B cell (primary cell): ENCODE measurements at regions not wholly inside any gene's neighbourhood (a gene's known extent, or its start where the extent isn't known, plus 50 kb on each side); places are given as distances from the start of the nearest gene placed in this dataset.

Experiments used
- ATAC-seq: fragments of 200-7000 bp; cut with Tn5 transposase; one replicate; pipeline ENCODE4 v1.10.0; 2021; ENCODE audit warnings: low read depth, mild to moderate bottlenecking, moderate number of reproducible peaks, moderate library complexity
- CTCF ChIA-PET: fragments of 350-600 bp; sonication (Branson Sonifier 250); formaldehyde crosslinking; loops from one replicate; lab custom pipeline; 2021; ENCODE audit warnings: antibody characterized with exemption, inconsistent platforms; lab: Charles Lee
- POLR2A ChIA-PET: fragments of 350-600 bp; sonication (Branson Sonifier 250); formaldehyde crosslinking; loops from one replicate; lab custom pipeline; 2021; ENCODE audit warnings: antibody characterized with exemption; lab: Charles Lee
- DNase-seq: peaks from one replicate; pipeline ENCODE4 v3.0.0; 2013
- H2AFZ ChIP-seq: 2 replicates; pipeline ENCODE4 v1.6.1; 2012; ENCODE audit warnings: mild to moderate bottlenecking, low read depth, low read length; ENCODE audit not compliant: insufficient read depth, poor library complexity, severe bottlenecking
- H3K27ac ChIP-seq, 2 donors: 1 replicate in 1 of 2; 2 replicates in 1 of 2; pipeline ENCODE4 v1.5.1; 2012 to 2013; ENCODE audit warnings: low read length in 2 of 2, mild to moderate bottlenecking in 2 of 2, moderate library complexity in 1 of 2
- H3K27me3 ChIP-seq, 4 experiments: fragments of 200-600 bp in 1 of 4; sonication (generic) in 1 of 4; replicated peaks in 1 of 4; 1 replicate in 2 of 4; 2 replicates in 2 of 4; pipeline versions ENCODE4 v1.6.1 to v1.7.0; 2013 to 2016; ENCODE audit warnings: low read length in 3 of 4, mild to moderate bottlenecking in 2 of 4, mixed read lengths in 1 of 4, moderate library complexity in 1 of 4; ENCODE audit not compliant: insufficient read depth in 4 of 4, control insufficient read depth in 3 of 4; ENCODE audit errors: control extremely low read depth in 1 of 4
- H3K36me3 ChIP-seq, 2 experiments: replicated peaks in 1 of 2; 1 replicate in 1 of 2; 2 replicates in 1 of 2; pipeline versions ENCODE4 v1.6.1 to v1.7.1; 2013; ENCODE audit warnings: low read length in 1 of 2; ENCODE audit not compliant: insufficient read depth in 2 of 2, control insufficient read depth in 1 of 2; ENCODE audit errors: control extremely low read depth in 1 of 2, extremely low read depth in 1 of 2
- H3K4me1 ChIP-seq, 2 donors: fragments of 200-600 bp in 1 of 2; sonication (generic) in 1 of 2; 1 replicate in 1 of 2; 2 replicates in 1 of 2; pipeline versions ENCODE4 v1.5.1 to v1.6.1; 2013 to 2017; ENCODE audit warnings: low read length in 2 of 2; ENCODE audit not compliant: control insufficient read depth in 2 of 2, insufficient read depth in 2 of 2
- H3K4me2 ChIP-seq: replicated peaks from 2 replicates; pipeline ENCODE3; 2012; ENCODE audit warnings: mild to moderate bottlenecking, low read depth, low read length; ENCODE audit not compliant: poor library complexity, severe bottlenecking
- H3K4me3 ChIP-seq, 5 experiments: fragments of 200-600 bp in 1 of 5; sonication (generic) in 1 of 5; 1 replicate in 3 of 5; 2 replicates in 2 of 5; pipeline versions ENCODE4 v1.5.1 to v1.7.0; 2011 to 2016; ENCODE audit warnings: low read length in 4 of 5, mild to moderate bottlenecking in 4 of 5, low read depth in 2 of 5, control low read depth in 1 of 5, moderate library complexity in 1 of 5; ENCODE audit not compliant: insufficient read depth in 1 of 5; ENCODE audit errors: control extremely low read depth in 1 of 5, extremely low read depth in 1 of 5
- H3K79me2 ChIP-seq: fragments of 200-600 bp; sonication (generic); one replicate; pipeline ENCODE4 v1.6.0; 2016; ENCODE audit warnings: low read length; ENCODE audit not compliant: control insufficient read depth, insufficient read depth
- H3K9ac ChIP-seq: fragments of 200-600 bp; sonication (generic); 2 replicates; pipeline ENCODE4 v1.6.1; 2017; ENCODE audit warnings: mild to moderate bottlenecking, low read length, moderate library complexity
- H3K9me3 ChIP-seq, 3 donors: one replicate each; pipeline versions ENCODE4 v1.6.1 to v1.7.1; 2013; ENCODE audit warnings: low read length in 2 of 3; ENCODE audit not compliant: control insufficient read depth in 2 of 3, insufficient read depth in 1 of 3; ENCODE audit errors: control extremely low read depth in 1 of 3
- H4K20me1 ChIP-seq: 2 replicates; pipeline ENCODE4 v1.6.0; 2012; ENCODE audit warnings: mild to moderate bottlenecking, low read length; ENCODE audit not compliant: insufficient read depth, control insufficient read depth, poor library complexity, severe bottlenecking
- H3K27ac Mint-ChIP-seq: one replicate; pipeline ENCODE4 v1.8.0; 2021; ENCODE audit warnings: mixed read lengths
- H3K27me3 Mint-ChIP-seq: one replicate; pipeline ENCODE4 v1.8.0; 2021; ENCODE audit warnings: mixed read lengths
- H3K4me1 Mint-ChIP-seq: one replicate; pipeline ENCODE4 v1.8.0; 2021; ENCODE audit warnings: mixed read lengths
- H3K4me3 Mint-ChIP-seq: one replicate; pipeline ENCODE4 v1.8.0; 2021; ENCODE audit warnings: mixed read lengths
- H3K9me3 Mint-ChIP-seq: one replicate; pipeline ENCODE4 v1.8.0; 2022; ENCODE audit warnings: mixed read lengths; ENCODE audit not compliant: insufficient read depth
- EZH2 ChIP-seq: IDR thresholded peaks from 2 replicates; pipeline ENCODE4 v1.6.1; 2012; ENCODE audit warnings: borderline replicate concordance, low read depth, mild to moderate bottlenecking, moderate library complexity, low read length; ENCODE audit not compliant: insufficient read depth, poor library complexity, severe bottlenecking
- WGBS: methylation state at CpG from one replicate; pipeline ENCODE4 v1.1.5; 2013; ENCODE audit warnings: missing lambda C conversion rate; ENCODE audit not compliant: insufficient coverage; 5-methylcytosine and 5-hydroxymethylcytosine counted together
- intact Hi-C: fragments of 100-400 bp; cut with micrococcal nuclease; formaldehyde crosslinking; loops from one replicate; pipeline ENCODE4 v1.10.0; 2022
- TF ChIP-seq, protein P1 (sequence below): fragments of 200-600 bp; IDR thresholded peaks from one replicate; pipeline ENCODE4 v1.8.0; 2022; ENCODE audit warnings: antibody characterized with exemption, mild to moderate bottlenecking

DNA sequence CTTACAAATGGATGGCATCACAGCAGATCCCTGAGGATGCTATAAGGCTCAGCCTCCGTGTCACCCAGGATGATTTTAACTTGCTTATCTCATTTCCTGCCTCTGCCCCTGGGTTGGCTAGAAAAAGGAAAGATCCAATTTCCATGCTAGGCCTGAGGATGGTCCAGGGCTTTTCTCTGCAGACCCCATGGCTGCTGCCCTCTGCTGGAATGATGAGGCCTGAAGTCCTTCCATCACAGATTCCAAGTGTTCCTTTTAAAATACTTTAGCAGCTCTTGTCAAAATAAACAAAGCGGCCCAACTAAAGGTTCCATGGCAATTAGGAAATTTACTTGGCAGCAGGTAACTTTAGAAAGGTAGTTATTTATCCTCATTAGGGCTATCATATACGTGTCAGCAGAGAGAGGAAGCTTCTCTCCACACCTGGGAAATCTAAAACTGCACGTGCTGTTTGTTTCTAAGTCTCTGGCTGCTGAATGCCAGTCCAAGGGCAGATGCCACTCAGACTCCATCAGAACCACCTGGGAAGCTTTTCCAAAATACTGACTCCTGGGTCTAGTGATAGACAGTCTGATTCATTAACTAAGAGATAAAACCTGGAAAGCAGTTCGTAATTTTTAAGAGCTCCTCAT lies 401.9 kb upstream of the IL12A start:
- H3K27ac Mint-ChIP-seq: no peak overlapping the region
- 38% methylated on average over 3 of the region's 5 CpGs for WGBS
- no peaks in the 10 kb centered on the region for H3K9me3 Mint-ChIP-seq

GRCh38 chr3:159593927-159594605 lies 394.6 kb upstream of the IL12A start:
- Histone ChIP-seq H4K20me1 (no peaks in the 10 kb centered on the region), H3K27ac (no peak overlapping the region), H3K4me3 (no peak overlapping the region), H3K9me3 (peaks cover 0 to 3% (median 0%) of the 10 kb centered on the region in 3 donors), H2AFZ (no peak overlapping the region), H3K4me2 (no peak overlapping the region), H3K4me1 (no peaks in the 10 kb centered on the region), H3K36me3 (no peaks in the 10 kb centered on the region), H3K27me3 (peaks cover 0 to 3% (median 0%) of the 10 kb centered on the region in 4 experiments), H3K79me2 (no peaks in the 10 kb centered on the region), H3K9ac (no peak overlapping the region)
- H3K4me3 Mint-ChIP-seq: no peak overlapping the region
- 36% methylated on average over 3 of the region's 3 CpGs for WGBS
- no peaks in the 10 kb centered on the region for H3K4me1 Mint-ChIP-seq
- ATAC-seq: no peak
- POLR2A ChIA-PET: no interaction called here
- intact Hi-C loops: no loop called here
- H3K27me3 Mint-ChIP-seq: peaks cover 8% of the 10 kb centered on the region
- TF ChIP-seq, protein P1, sequence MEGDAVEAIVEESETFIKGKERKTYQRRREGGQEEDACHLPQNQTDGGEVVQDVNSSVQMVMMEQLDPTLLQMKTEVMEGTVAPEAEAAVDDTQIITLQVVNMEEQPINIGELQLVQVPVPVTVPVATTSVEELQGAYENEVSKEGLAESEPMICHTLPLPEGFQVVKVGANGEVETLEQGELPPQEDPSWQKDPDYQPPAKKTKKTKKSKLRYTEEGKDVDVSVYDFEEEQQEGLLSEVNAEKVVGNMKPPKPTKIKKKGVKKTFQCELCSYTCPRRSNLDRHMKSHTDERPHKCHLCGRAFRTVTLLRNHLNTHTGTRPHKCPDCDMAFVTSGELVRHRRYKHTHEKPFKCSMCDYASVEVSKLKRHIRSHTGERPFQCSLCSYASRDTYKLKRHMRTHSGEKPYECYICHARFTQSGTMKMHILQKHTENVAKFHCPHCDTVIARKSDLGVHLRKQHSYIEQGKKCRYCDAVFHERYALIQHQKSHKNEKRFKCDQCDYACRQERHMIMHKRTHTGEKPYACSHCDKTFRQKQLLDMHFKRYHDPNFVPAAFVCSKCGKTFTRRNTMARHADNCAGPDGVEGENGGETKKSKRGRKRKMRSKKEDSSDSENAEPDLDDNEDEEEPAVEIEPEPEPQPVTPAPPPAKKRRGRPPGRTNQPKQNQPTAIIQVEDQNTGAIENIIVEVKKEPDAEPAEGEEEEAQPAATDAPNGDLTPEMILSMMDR: no peak
- no peak for TF ChIP-seq EZH2
- DNase-seq: no peak
- peaks cover 3% of the 10 kb centered on the region for H3K9me3 Mint-ChIP-seq
- CTCF ChIA-PET: no interaction called here
- H3K27ac Mint-ChIP-seq: no peak overlapping the region

More for the DNA sequence above, 401.9 kb upstream of the IL12A start:
- no peak overlapping the region for H3K4me3 Mint-ChIP-seq
- no peak overlapping the region for H3K27ac ChIP-seq
- H3K79me2 ChIP-seq: no peaks in the 10 kb centered on the region
- no peak overlapping the region for H3K9ac ChIP-seq
- H3K27me3 ChIP-seq: no peaks in the 10 kb centered on the region
- ChIA-PET POLR2A (no interaction called here), CTCF (no interaction called here)
- H3K4me2 ChIP-seq: no peak overlapping the region
- H3K4me1 Mint-ChIP-seq: no peaks in the 10 kb centered on the region
- no peak for DNase-seq
- H2AFZ ChIP-seq: no peak overlapping the region
- intact Hi-C loops: no loop called here
- H3K36me3 ChIP-seq: no peaks in the 10 kb centered on the region
- no peaks in the 10 kb centered on the region for H3K27me3 Mint-ChIP-seq
- no peaks in the 10 kb centered on the region for H3K4me1 ChIP-seq
- no peaks in the 10 kb centered on the region for H4K20me1 ChIP-seq
- TF ChIP-seq, protein P1: no peak
- TF ChIP-seq EZH2: no peak
- ATAC-seq: no peak
- no peak overlapping the region for H3K4me3 ChIP-seq
- no peaks in the 10 kb centered on the region for H3K9me3 ChIP-seq
